Lower lobe of right lung (tissue), 2 donors: ENCODE measurements at regions not wholly inside any gene's neighbourhood (a gene's known extent, or its start where the extent isn't known, plus 50 kb on each side); places are given as distances from the start of the nearest gene placed in this dataset.

Experiments used
- ATAC-seq, 2 donors: fragments of 200-7000 bp; cut with Tn5 transposase; one replicate each; pipeline ENCODE4 v1.9.1; 2020 to 2022; ENCODE audit warnings: mild to moderate bottlenecking in 2 of 2, moderate library complexity in 2 of 2
- DNase-seq: peaks from one replicate; pipeline ENCODE4 v3.0.0-alpha.2; 2020
- H3K27ac ChIP-seq: fragments of 200-600 bp; one replicate; pipeline ENCODE4 v1.8.0; 2022
- H3K27me3 ChIP-seq: fragments of 200-600 bp; one replicate; pipeline ENCODE4 v1.8.0; 2022; ENCODE audit warnings: low read depth
- H3K36me3 ChIP-seq: fragments of 200-600 bp; one replicate; pipeline ENCODE4 v1.8.0; 2022; ENCODE audit warnings: mild to moderate bottlenecking
- H3K4me1 ChIP-seq: fragments of 200-600 bp; one replicate; pipeline ENCODE4 v1.8.0; 2022
- H3K4me3 ChIP-seq: fragments of 200-600 bp; one replicate; pipeline ENCODE4 v1.8.0; 2022; ENCODE audit warnings: mild to moderate bottlenecking
- H3K9me3 ChIP-seq: fragments of 200-600 bp; one replicate; pipeline ENCODE4 v1.8.0; 2022
- CTCF ChIP-seq: fragments of 200-600 bp; IDR thresholded peaks from one replicate; pipeline ENCODE4 v1.8.0; 2022; ENCODE audit warnings: antibody characterized with exemption, mild to moderate bottlenecking
- intact Hi-C: fragments of 100-400 bp; cut with DNase I; formaldehyde crosslinking; loops from one replicate; pipeline ENCODE4 v1.11.0; 2022
- donor health status: DM: no; HTN: yes; CAD: no; lungs with severe emphysema.

GRCh38 chr7:20959281-20959680 lies 172.6 kb upstream of the SP8 start:
- no peak for DNase-seq
- no peak for ATAC-seq
- TF ChIP-seq CTCF, result no peak
- Histone ChIP-seq H3K27me3 (no peaks in the 10 kb centered on the region), H3K27ac (no peak overlapping the region), H3K4me3 (no peak overlapping the region), H3K36me3 (no peaks in the 10 kb centered on the region), H3K4me1 (no peaks in the 10 kb centered on the region), H3K9me3 (no peaks in the 10 kb centered on the region)
- intact Hi-C loops, result no loop called here

- H3K27ac ChIP-seq, result no peak overlapping the region
- no peak for TF ChIP-seq CTCF
- H3K27me3 ChIP-seq, result no peaks in the 10 kb centered on the region
- H3K9me3 ChIP-seq, result no peaks in the 10 kb centered on the region
- no peak overlapping the region for H3K4me3 ChIP-seq
- no peaks in the 10 kb centered on the region for H3K36me3 ChIP-seq
- ATAC-seq (no peak), DNase-seq (no peak)
- intact Hi-C loops, result no loop called here
- no peaks in the 10 kb centered on the region for H3K4me1 ChIP-seq
These were observed 177.0 kb upstream of the SP8 start for GRCh38 chr7:20963556-20964280.

GRCh38 chr7:20964281-20964918 lies 177.7 kb upstream of the SP8 start:
- intact Hi-C loops, result no loop called here
- no peak for DNase-seq
- TF ChIP-seq CTCF, result no peak
- Histone ChIP-seq H3K36me3 (no peaks in the 10 kb centered on the region), H3K4me1 (no peaks in the 10 kb centered on the region), H3K4me3 (no peak overlapping the region), H3K9me3 (no peaks in the 10 kb centered on the region), H3K27ac (no peak overlapping the region), H3K27me3 (no peaks in the 10 kb centered on the region)
- no peak for ATAC-seq

DNA sequence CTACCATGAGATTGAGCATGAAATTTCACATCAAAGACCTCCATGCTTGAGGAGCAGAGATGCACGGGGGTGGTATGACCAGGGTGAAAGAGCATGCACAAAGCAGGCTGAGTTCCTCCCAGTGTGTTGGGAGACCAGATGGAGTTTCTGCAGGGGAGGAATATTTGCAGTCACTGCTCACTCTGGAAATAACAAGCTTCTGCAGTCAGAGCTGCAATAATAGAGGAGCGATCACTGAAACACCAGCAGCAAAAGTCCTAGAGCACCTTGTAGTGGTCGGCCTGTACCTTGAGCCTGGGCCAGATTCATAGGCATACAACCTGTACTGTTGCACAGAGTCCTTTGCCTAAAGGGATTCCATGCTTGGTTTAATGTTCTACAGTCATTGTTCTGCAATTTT lies 184.5 kb upstream of the SP8 start:
- Histone ChIP-seq H3K27ac (no peak overlapping the region), H3K27me3 (no peaks in the 10 kb centered on the region), H3K4me1 (no peaks in the 10 kb centered on the region), H3K9me3 (no peaks in the 10 kb centered on the region), H3K36me3 (no peaks in the 10 kb centered on the region), H3K4me3 (no peak overlapping the region)
- TF ChIP-seq CTCF, result no peak
- ATAC-seq (no peak), DNase-seq (no peak)
- intact Hi-C loops, result no loop called here

DNA sequence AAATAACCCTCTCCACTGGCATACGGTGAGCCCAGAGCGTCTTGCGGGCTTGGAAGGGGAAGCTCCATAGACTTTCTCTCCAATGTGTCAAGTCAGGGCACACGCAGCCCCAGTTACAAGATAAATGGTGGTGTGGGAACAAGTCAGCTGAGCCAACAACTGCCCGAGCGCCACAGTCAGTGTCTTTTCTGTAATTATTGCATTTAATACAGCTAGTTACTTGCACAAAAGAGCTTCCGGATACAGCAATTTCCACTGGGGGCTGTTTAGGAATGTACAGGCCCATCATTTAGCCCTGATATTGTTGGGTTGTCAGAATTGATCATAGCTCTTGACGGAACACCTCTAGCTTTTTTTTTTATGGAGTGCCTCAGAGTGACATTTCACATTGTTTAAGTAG lies 193.5 kb upstream of the SP8 start:
- Histone ChIP-seq H3K27me3 (no peaks in the 10 kb centered on the region), H3K4me3 (no peak overlapping the region), H3K36me3 (no peaks in the 10 kb centered on the region), H3K9me3 (no peaks in the 10 kb centered on the region), H3K4me1 (no peaks in the 10 kb centered on the region), H3K27ac (no peak overlapping the region)
- intact Hi-C loops, result no loop called here
- TF ChIP-seq CTCF, result no peak
- no peak for ATAC-seq
- DNase-seq, result no peak
